Fibroblast of skin of scalp (primary cell): ENCODE measurements at regions not wholly inside any gene's neighbourhood (a gene's known extent, or its start where the extent isn't known, plus 50 kb on each side); places are given as distances from the start of the nearest gene placed in this dataset.
A peak's percentile ranks its signal among the peaks of the same experiment; 100 is the strongest.

Experiments
- DNase-seq: peaks from one replicate; pipeline ENCODE4 v3.0.0-alpha.2; 2013

DNA sequence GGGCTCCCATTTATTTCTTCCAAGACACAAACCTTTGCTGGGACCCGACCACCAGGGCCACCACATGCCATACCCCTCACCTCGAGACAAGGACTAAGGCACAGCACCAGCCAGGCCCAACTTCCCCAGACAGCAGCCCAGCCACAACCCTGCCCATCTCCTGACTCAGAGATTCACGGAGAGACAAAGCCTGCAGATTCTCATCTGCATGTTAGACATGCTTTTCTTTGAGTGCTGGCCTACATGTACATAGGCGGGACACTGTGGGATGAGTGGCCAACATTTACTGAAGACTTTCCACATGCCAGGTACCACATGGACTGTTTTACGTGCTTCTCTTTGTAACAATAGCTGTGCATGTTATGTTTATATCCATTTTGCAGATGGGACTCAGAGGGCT lies 221.3 kb upstream of the ZMIZ1 start:
- no peak for DNase-seq

DNA sequence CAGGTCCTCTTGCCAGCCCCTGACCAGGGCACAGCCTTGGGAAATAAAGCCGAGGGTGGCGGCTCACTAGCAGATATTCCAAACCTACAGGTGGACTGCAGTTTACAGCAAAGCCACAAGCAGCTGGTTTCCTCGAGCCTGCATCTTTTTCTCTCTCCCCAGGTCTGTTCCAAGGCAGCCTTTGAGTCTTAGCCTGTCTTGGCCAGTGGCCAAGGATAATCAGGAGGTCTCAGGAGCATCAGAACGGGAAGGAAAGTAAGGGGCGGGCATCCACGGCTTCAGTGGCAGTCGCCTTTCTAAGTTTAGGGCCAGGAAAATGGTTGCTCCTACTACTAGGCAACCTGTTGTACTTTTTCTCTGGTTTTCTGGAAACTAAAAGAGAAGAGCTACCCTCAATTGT lies 219.7 kb upstream of the ZMIZ1 start:
- DNase-seq: no peak

DNA sequence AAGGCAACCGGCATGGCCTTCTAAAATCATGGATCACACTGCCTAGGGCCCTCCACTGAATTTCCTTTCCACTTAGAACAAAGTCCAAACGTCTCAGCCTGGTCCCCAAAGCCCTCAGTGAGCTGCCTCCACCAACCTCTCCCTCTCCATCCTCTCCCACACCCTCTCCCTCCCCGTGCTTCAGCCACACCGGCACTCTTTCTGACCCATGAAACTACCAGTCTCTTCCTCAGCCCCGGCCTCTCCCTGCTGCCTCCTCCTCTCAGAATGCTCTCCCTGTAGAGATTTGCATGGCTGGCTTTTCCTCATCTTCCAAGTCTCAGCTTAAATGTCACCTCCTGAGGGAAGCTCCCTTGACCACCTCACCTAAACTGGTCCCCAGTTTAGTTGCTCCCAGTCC lies 219.0 kb upstream of the ZMIZ1 start:
- no peak for DNase-seq

DNA sequence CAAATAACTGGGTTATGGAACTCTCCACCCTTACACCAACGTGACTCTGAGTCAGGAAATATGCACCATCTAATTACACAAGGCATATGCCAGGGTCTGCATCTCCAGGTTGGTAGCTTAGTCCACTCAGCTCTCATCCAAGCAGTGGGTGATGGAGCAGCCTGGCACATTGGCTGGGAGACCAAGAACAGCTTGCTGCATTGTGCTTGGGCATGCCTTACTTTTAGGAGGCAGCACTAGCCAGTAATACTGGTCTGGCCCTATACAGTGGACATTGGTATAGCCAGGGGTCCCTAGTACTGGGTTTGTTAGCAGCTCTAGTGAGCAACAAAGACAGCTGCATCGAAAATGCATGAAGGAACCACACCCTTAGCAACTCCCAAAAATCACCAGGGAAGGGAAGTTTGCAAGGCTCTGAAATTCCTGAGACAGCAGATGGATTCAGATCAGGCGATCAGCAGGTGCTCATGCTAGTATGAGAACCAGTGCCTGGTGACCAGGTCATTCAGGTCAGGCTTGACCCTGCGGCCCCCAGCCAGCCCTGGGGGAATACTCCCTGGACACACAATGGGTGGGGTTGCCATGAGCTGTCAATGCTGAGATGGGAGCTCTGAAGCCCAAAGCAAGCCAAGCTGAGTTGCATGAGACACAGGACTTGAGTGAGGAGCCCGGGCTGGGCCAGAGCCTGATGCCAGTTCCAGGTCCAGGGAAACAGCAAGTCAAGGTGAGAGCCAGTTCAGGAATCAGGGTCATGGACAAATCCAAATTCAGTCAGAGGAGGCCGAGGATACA lies 217.9 kb upstream of the ZMIZ1 start:
- DNase-seq: no peak

DNA sequence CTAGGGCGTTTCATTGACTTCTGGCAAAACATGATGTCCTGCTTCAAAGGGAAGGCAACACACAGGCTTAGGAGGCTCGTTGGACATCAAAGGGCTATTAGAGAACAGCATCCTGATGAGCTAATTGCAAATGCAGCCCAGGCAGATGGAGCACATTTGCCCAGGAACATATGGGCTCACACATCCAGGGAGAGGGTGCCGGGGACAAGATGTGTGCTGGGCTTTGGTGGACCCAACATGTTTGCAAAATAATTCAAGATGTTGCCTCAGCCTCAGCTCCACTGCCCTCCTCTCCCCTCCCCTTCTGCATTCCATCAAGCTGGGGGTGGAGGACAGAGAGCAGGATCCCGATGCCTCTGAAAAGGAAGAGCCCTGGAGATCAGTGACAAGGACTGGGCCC lies 217.1 kb upstream of the ZMIZ1 start:
- peak; percentile 89 for DNase-seq

DNA sequence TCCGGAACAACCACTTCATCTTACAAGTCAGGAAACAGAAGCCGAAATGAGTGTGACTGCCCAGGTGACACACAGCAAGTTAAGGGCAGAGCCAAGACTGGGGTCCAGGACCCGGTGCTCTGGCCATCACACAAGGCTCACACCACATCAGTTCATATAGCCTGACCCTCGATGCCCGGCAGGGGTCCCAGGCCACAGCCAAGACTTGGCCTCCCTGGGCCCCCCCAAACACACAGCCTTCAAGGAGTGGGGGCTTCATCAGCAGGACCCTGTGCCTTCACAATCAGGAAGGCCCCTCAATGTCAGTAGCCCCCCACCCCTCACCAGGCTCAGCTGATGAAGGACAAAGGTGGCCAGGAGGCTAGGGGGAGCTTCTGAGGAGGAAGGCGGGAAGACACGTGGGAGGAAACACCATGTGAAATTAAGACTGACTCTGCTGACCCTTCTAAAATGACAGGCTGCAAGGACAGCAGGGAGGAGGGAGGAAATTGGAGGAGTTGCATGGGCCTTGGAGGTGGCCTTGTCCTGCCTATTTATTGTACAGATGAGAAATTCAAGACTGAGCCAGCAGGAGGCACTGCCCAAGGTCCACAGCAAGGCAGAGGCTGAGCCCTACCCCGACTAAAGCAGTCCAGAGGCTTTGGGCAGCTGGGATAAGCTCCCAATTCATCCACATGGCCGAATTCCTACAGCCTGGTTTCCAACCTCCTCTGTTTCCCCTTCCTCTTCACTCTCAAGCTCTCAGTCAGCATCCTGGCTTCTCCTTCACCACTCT lies 216.1 kb upstream of the ZMIZ1 start:
- no peak for DNase-seq

DNA sequence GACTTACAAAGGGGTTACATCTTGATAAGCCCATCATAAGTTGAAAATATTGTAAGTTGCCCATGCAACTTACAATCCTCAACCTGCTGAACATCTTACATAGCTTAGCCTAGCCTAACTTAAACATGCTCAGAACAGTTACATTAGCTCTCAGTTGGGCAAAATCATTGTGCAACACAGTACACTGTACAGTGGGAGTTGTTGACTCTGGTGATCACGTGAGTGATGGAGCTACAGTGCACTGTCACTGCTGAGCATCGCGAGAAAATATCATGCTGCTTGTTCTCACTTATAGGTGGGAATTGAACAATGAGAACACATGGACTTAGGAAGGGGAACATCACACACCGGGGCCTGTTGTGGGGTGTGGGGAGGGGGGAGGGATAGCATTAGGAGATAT lies 214.9 kb upstream of the ZMIZ1 start:
- DNase-seq: no peak

DNA sequence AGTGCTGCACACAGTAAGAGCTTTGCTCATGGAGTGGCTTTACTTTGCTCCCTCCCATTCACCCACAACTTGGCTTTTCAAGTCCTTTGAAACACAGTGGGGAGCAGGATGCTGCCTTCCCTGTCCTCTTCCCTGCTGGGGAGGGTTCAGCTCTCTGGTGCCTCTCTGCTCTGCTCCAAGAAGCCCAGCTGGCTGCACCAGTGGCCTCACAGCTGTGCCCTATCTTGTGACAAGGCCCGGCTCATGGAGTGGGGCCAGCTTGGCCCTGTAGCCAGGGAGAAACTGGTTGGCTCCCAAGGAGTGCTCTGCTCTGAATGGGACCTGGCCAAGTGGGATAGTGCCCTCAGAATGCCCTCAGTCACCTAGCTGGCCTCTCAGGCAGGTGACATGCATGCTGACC lies 212.3 kb upstream of the ZMIZ1 start:
- DNase-seq: no peak

DNA sequence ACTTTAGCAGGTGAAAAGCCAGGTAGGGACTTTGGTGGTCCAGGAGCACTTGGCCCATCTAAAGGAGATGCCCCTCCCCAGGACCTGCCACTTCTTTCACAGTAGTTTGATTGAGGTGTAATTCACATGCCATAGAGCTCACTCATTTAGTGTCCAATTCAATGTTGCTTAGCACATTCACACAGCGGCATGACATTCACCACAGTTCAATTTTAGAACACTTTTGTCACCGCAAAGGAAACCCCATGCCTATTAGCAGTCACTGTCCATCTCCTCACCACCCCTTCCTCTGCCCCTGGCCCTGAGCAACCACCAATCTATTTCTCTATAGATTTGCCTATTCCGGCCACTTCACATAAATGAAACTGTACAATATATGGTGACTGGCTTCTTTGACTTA lies 211.6 kb upstream of the ZMIZ1 start:
- no peak for DNase-seq

DNA sequence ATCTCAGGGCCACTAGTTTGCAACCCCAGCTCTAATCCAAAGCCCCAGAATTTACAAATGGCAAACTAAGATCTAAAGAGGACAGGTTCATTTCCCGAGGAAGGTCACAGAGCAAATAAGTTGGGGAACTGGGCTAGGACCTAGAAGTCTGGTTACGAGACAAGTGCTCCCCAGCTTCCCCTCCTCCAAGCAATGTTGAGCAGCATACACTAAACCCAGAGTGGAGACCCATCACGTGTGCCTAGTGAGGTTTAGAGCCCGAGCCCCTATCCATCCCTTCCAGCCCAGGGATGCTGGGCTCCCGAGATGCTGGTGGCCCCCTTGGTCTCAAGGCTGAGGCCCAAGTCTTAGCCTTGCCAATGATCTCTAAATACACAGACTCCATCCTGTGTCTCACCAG lies 209.5 kb upstream of the ZMIZ1 start:
- DNase-seq: no peak

DNA sequence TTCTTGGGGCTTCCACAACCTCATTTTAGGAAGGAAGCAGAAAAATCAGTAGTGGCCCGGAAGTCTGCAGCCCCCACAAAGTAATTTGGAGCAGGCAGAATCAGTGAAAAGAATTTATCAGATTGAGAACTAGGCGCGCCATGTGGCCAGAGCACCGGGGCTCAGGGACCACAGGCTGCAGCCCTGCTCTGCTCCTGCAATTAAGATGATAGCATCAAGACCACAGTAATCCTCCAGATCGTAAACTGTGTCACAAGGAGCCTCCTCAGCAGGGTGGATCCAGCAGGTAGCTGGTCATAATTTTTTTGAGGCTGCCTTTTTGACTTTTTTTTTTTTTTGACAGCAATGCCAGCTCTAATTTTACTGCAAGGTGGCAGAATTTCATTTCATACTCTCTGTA lies 209.0 kb upstream of the ZMIZ1 start:
- DNase-seq: no peak

DNA sequence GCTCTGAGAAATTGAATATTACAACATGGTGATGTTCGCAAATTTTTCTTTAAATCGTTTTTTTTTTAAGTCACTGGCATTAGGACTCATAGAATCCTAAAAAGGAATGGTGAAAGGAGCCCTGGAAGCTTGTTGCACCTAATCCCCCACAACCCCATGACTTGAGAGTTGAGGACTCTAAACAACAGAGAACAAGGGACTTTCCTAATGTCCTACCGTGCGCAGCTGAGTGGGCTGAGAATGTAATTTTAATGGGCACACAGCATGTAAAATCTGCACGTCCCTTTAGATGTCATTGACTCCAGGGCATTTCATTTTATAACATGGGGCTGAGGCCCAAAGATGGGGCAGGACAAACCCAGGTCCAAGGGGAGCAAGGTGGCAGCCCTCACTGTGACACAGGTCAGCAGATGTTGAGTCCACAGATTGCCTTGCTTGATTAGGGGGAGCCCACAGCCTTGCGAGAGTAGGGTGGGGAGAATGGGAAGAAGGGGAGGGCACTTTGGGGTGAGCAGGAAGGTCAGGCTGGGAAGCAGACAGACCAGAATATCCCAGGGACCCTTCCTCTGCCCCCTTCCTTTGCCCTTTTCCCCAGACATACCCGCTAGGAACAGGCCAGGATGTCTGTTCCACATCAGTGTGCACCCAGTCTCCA lies 208.4 kb upstream of the ZMIZ1 start:
- no peak for DNase-seq

DNA sequence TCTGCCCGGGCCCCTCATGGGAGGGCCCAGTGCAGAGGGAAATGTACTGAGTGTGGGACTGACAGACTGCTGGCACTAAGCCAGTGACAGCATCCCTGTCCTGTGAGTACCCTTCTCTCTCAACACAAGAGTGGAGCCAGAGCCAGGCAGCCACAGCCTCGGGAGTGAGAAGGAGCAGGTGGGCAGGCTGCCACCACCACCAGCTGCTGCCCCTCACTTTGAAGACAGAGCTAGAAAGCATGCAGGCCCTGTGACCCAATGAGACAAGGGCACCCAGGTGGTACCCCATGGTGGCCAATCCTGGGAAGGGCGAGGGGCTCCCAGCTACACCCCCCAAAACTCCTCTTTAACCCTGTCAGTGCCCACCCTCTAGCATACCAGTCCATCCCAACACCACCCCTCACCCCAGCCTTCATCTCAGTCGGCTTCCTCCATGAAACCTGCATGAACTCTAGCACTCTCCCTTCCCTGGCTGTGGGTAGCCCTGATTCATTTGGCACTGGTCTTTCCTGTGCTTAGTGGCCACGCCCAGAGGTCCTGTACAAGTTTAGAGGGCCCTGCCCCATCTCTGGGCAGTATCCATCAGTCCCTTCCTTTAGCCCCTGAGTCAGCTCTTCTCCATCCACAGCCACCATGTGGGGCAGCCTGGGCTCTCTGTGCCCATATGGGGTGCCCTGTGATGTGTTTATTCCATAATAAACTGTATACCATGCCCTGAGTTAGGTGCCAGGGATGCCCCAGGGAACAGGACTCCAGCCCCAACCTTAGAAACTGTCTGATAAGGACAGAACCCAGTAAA lies 207.0 kb upstream of the ZMIZ1 start:
- no peak for DNase-seq

DNA sequence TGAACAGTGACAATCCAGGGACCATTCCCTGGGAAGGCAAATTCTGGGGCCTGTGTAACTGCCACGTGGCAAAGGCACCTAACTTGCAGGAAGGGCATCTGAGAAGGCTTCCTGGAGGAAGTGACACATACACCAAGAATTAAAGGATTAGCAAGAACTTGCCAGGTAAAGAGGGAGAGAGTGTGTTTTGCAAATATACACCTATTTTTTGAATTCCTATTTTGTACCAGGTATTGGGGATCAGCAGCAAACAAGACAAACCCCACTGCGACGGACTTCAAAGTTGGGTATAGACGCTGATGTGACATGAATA lies 206.5 kb upstream of the ZMIZ1 start:
- DNase-seq: no peak

DNA sequence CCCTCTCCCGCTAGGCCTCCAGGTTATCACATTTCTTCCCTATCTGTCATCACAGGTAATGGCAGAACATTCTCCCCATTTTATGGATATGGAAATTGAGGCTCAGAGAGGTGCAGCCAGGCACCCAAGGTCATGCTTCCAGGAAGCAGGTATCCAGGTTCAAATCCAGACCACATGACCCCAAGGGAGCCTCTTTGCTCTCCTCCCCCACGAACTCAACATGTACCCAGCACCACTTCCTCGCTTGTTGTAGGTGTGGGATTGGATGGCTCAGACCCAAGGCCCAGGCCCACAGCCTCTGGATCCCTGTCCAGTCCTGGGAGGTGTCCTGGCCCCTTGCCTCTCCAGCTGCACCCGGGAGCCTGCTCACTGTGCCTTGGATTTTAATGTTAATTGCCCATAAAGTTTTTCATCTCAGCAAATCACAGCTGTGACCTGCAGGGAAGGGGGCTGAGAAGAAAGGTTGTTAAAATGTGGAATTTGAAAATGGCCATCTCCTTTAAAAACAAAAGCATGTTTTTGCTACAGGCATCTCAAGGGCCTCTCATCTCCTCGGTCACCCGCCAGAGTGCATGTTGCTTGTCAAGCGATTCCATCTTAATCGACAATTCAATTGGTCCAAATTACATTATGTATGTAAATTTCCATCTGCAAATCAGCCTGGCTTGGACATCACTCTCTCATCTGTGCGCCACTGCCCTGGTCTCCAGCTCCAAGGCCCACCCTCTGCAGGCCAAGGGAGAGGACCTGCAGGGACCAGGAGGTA lies 205.4 kb upstream of the ZMIZ1 start:
- no peak for DNase-seq

DNA sequence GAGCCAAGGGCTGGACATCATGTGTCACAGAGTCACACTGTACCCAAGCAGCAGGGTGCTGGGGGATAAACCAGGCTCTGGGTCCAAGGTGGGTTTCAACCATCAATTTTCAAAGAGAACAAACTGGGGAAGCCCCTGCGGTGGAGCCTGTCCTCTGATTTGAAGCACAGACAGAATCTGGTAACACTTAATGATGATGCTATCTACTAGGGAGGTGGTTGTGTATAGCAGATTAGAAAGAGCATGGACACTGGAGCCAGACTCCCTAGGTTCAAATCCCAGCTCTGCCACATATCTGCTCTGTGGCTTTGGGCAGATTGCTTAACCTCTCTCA lies 204.9 kb upstream of the ZMIZ1 start:
- DNase-seq: no peak

DNA sequence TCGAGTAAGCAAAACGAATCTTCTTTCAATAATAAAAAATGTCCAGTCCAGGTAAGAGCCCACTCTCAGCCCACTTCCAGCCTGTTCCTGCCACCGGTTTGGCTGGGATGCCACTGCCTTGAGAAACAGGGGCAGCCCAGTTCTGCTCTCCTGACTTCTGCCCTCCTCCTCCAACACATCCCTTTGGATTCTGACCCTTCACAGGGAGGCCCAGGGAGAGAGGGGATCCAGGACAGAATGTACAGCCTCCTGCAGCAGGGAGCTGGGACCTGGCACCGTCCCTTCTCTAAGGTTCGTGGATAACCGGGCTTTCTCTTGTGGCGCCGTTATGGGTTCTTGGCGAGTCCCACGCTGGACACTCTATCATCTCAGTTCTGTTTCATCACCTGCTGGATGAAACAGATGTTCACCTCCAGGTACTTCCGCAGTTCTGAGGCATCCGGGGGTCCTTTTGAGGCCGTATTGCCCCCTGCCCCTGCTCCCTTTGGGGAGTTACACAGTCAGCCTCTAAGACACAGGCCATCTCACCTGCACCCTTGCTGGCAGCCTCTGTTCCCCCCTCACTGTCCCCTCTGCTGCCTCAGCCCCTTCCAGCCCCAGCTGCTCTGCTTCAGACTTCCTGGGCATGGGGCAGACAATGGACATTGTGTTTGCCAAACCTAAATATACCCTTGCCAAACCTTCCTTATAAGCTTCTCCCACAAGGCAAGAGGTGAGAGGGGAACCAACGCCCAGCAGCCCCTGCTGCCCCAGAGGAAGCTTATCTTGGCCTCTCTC lies 203.8 kb upstream of the ZMIZ1 start:
- no peak for DNase-seq

DNA sequence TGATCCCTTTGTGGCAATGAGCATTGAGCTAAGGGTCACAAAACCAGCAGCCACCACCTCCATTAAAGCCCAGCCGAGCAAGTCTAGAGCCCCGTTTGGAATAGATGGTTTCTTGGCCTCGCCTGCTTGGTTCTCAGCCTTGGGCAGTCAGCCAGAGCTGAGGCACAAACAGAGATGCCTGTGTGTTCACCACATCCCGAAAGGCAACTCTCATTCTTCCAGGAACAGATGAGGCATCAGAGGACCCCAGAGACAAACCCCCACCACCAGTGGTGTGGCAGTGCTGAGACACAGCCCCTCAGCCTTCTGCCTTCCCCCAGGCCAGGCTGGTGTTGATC lies 203.3 kb upstream of the ZMIZ1 start:
- DNase-seq: peak; percentile 46

DNA sequence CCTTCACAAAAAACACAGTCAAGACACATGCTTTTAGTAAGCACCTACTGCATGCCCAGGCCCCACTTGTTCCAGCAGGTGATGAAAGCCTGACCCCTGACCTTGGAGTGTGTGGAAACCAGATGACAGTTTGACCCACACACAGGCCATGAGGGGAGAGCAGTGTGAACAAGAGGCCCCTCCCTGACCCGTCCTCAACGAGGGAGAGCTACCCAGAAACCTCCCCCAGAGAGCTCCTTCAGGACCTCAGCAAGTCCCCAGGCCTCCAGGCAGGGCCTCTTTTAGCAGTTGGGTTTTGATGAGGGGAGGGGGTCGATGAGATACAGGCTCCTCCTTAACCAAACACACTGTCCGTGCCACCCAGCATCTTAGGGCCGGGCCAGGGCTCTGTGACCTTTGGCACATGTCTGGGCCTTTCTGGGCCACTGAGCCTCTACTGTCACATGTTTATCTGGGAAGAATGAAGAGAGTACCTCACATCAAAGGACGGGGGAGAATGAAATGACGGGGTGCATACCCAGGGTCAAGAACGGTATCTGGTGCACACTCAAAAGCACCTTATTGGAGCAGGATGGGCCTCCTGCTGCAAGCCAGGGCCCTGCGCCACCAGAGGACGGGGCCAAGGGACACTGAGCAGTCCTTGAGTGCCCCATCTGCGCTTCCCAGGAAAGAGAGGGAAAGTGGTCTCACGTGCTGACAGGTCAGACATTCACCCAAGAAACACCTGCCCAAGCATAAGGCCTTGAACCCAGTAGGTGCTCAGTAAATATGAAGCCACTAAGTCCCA lies 202.6 kb upstream of the ZMIZ1 start:
- DNase-seq: no peak

DNA sequence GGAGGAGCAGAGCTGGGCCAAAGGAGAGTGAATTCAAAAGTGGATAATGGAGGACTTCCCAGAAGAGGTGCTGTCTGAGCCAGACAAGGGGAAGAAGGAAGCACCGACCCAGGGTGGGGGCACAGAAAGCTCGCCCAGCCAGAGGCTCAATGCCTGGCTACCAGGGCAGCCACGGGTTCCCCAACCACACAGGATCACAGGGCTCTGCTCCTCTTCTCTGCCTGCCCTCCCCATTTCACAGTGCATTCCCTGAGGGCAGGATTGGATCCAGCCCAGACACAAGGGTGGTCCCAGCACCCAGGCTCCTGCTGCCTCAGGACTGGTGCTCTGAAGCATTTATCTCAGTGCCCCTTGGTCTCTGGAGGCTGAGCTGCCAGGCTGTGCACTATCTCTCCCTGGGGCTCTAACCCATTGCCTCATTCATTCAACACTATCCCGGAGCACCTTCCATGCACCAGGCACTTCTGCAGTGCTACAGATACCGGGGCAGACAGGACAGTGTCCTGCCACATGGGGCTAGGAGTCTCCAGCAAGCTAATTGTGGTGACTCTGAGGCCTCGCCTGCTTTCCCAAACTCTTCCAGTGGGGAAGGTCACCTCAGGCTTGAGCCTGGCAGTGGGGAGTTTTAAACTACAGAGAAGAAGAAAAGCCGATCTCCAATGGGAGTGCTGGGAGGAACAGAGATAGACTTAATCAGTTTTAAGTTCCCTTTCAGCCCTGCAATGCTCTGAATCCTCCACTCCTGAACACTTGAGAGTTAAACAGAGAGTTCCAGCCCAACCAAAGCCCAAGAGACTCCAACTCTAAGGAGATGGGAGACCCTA lies 201.8 kb upstream of the ZMIZ1 start:
- no peak for DNase-seq
